GM10266 (cell line): ENCODE measurements at regions not wholly inside any gene's neighbourhood (a gene's known extent, or its start where the extent isn't known, plus 50 kb on each side); places are given as distances from the start of the nearest gene placed in this dataset.

ENCODE experiments used
- DNase-seq: peaks from one replicate; pipeline ENCODE4 v3.0.0; 2012; ENCODE audit errors: extremely low spot score
- CTCF ChIP-seq: IDR thresholded peaks from 2 replicates; pipeline ENCODE4 v1.5.1; 2012; ENCODE audit warnings: mild to moderate bottlenecking, low read depth; ENCODE audit not compliant: control insufficient read depth, insufficient read depth; ENCODE audit errors: missing control alignments

DNA sequence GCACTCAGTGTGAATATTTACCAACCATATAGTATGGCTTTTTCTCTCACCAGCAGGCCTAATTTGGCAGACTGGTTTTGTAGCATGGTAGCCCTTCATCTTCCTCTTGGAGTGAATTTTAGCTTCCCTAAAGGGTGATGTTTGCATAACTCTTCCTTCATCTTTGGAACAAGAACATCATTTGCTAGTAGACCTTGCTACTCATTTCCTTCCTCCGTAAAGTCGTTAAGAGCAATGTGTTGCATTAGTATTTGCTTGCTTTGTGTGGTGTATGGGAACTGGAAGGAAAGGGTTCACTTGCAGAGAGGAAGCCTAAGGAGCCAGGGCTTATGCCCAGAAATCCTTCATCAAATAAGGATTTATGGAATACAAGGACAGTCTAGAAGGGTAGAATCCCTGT is 50.2 kb upstream of the PGRMC2 start:
- TF ChIP-seq CTCF, result no peak
- DNase-seq, result no peak
